DMS 273 (cell line): ENCODE measurements at regions not wholly inside any gene's neighbourhood (a gene's known extent, or its start where the extent isn't known, plus 50 kb on each side); places are given as distances from the start of the nearest gene placed in this dataset.

ENCODE experiments used
- DNase-seq: peaks from one replicate; lab custom pipeline; 2025; ENCODE audit not compliant: unreplicated experiment; lab: John Stamatoyannopoulos, UW

DNA sequence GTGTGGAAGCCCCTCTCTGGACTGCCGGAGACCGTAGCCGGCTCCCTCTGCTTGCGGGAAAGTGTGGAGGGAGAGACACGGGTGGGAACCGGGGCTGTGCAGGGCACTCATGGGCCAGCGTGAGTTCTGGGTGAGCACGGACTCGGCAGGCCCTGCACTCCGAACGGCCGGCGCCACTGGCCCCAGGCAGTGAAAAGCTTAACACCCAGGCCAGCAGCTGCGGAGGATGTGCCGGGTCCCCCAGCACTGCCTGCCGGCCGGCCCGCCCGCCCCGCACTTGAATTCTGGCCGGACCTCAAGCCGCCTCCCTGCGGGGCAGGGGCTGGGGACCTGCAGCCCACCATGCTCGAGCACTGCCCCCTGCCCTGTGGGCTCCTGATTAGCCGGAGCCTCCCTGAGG lies 147.0 kb downstream of the FGF9 start:
- DNase-seq, result no peak

GRCh38 chr13:21822029-21822428 lies 151.2 kb downstream of the FGF9 start:
- DNase-seq, result no peak

- no peak for DNase-seq
Measured at GRCh38 chr13:21823416-21823815, 152.5 kb downstream of the FGF9 start.

DNA sequence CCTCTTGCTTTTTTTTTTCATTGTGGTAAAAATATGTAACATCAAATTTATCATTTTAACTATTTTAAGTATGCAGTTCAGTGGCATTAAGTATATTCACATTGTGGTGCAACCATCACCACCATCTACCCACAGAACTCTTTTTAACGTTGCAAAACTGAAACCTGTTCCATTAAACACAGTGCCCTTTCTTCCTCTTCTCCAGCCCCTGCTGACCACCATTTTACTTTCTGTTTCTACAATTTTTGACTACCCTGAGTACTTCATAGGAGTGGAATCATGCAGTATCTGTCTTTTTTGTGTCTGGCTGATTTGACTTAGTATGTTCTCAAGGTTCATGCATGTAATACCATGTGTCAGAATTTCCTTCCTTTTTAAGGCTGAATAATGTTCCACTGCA lies 153.1 kb downstream of the FGF9 start:
- DNase-seq, result no peak

DNA sequence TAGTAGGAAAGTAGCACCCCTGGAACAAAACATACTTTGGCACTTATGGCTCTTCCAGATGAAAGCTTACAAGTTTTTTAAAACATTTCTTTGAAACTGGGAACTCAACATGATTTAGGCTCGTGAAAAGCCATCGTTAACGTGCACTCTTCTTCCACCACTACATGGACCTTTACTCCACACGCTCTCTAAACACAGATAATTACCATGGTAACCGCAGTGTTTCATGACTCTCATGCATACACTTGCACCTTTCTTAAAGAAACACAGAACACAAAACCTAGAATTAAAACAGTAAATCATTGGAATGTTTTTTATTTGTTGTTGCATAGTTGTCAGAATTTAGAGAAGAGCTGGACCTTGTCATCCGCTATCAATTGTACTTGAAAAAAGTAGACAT lies 154.3 kb downstream of the FGF9 start:
- no peak for DNase-seq

DNA sequence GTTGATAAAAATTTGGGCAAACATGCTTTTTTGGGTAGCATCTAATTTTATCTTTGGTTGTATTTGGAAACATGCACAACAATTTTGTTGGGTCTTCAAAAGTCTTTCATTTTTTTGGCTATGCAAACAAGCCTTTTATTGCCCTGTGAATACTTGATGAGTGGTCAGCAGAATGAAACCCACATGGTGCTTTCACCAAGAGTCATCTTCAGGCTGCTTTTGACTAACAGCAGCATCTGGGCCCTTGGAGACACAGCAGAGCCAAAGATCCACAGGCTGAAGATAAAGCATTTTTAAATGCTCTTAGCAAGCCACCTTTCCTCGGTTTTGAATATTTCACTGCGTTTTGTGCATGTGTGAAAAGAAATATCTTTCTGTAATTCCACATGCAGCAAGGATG lies 154.9 kb downstream of the FGF9 start:
- DNase-seq, result no peak

DNA sequence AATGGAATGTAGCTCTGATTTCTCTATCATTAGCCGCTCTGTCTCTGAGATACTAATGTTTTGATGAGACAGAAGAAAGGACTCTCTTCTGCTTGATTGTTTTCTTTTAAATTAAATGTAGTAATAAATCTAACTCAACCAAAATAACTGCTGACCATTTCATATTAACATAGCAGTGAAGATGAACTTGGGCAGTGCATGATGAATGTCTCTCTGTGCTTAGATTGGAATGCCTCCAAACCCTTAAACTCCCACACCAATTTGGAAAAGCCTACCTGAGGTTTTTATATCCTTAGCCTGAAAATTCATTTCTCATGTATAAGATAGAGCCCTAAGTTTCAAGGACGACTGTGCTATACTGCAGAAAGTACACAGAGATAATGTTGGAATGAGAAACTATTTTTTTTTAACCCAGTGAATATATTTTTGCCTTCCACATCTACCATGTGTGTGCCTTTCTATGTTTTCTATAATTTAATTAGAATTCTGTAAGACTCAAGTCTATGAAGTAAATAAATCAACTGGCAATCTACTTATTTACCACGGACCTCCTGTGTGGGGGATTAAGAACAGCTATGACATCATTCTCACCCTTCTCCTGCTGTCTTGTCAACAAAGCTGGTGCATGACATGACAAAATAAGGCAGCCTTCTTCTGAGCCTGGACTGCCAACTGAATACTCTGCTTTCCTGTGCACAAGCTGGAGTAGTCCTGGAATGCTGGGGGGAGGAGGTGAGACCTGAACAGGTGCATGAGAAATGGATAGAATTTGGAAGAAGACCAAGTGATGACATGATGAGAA lies 155.5 kb downstream of the FGF9 start:
- DNase-seq, result no peak

DNA sequence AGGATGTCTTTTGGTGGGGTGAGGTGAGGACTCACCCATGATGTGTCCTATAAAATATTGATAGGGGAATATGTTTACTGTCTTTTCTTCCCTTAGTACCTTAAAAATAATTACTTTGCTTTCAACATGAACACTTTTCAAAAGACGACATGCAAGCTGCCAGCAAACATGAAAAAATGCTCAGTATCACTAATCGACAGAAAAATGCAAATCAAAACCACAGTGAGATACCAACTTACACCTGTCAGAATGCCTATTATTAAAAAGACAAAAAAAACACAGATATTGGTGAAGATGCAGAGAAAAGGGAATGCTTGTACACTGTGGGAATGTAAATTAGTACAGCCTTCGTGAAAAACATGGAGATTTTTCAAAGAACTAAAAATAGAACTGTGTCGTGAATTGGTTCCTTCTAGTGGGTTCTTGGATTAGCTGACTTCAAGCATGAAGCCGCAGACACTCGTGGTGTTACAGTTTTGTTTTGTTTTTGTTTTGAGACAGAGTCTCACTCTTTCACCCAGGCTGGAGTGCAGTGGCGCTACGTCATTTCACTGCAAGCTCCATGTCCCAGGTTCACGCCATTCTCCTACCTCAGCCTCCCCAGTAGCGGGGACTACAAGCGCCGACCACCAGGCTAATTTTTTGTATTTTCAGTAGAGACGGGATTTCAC lies 160.9 kb downstream of the FGF9 start:
- no peak for DNase-seq

GRCh38 chr13:21833921-21834320 lies 163.0 kb downstream of the FGF9 start:
- DNase-seq, result no peak

DNA sequence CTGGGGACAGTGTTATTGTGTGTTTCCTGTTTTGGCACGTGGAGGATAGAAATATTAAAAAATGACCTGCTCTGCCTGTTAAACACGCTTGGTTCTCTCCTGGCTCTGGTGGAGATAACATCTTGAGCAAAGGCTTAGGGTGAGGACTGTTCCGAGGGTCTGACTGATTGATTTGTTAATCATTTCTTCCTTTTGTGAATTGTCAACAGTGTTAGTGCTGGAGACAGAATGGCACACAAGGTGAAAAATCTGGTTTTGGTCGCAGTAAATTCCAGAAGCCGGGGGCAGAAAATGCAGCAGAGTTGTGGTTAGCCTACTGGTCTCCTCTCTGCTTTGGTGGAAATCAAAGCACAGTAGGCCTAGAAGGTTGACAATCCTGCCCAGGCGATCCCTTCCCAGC lies 163.6 kb downstream of the FGF9 start:
- DNase-seq, result no peak

GRCh38 chr13:21837288-21837687 lies 166.4 kb downstream of the FGF9 start:
- DNase-seq, result no peak

- no peak for DNase-seq
Measured at GRCh38 chr13:21837841-21838551, 167.1 kb downstream of the FGF9 start.

GRCh38 chr13:21846605-21847004 lies 175.7 kb downstream of the FGF9 start:
- DNase-seq, result no peak

GRCh38 chr13:21849323-21849722 lies 178.4 kb downstream of the FGF9 start:
- DNase-seq, result peak; percentile 38

GRCh38 chr13:21850013-21851006 lies 179.4 kb downstream of the FGF9 start:
- no peak for DNase-seq

DNA sequence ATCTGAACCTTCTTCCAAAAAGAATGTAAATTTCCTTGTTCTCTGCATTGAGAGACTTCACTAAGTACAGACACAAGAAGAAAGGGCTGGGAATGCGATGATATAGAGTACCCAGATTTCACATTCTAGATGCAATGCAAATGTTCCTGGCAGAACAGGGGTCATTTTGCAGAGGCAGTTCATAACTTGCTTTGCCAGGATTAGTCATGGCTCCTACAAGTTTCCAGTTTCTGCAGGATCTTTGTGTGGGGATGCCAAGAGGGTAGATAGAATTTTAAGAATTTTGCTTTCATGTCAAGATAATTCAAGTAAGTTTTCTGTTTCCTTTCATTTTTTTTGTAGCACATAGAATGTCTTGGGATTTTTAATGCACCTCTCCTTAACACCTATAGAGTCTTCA lies 181.2 kb downstream of the FGF9 start:
- no peak for DNase-seq

GRCh38 chr13:21853779-21854178 lies 182.9 kb downstream of the FGF9 start:
- no peak for DNase-seq

DNA sequence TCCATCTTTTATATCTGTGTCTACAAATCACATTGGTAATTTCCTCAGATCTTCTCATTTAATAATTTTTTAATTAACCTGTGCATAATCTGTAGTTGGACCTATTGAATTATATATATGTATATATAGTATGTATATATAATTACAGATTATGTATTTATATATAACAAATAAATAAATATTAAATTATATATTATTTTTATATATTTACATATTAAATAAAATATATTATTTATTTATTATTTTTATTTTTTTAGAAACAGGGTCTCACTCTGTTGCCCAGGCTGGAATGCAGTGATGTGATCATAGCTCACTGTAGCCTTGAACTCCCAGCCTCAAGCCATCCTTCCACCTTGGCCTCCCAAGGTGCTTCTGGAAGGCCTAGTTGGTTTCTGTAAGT lies 197.9 kb downstream of the FGF9 start:
- no peak for DNase-seq

GRCh38 chr13:21871382-21871781 lies 200.5 kb downstream of the FGF9 start:
- DNase-seq, result no peak

DNA sequence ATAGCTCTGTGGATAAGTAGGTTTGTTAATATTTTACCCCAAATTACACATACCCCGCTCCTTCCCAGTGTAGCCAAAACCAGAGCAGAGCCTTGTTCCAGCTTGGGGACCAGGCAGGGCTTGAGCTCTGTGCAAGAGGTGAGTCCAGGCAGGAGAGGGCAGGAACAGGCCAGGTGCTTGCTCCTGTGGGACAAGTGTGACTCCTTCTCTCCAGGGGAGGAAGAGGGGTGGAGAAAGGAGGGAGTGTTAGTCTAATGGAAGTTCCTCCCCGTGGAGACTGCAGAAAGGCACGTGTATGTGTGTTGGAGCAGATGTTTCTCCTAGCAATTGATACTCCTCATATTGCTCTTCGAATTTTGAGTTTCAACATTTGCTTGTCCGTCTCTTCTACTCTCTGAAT lies 201.0 kb downstream of the FGF9 start:
- DNase-seq, result no peak

DNA sequence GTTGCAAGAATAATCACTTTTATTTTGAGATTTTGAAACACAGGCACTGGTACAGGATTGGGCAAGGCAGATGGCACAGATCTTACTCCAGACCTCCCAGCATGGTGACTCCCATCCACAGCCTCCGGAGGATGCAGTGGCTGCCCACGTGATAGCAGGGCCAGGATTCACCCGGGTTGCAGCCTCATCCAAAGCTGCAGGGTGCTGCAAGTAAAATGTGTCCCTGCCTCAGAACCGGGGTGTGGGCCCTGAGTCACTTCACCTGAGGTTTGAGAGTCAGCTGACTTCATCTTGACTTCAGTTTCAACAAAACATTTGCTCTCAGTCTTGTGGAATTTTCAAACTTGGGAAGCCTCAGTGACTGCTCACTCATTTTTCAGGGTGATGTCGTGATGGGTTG lies 201.9 kb downstream of the FGF9 start:
- no peak for DNase-seq
